Natural killer cell (primary cell): ENCODE measurements at regions not wholly inside any gene's neighbourhood (a gene's known extent, or its start where the extent isn't known, plus 50 kb on each side); places are given as distances from the start of the nearest gene placed in this dataset.

ENCODE experiments used
- ATAC-seq, 3 donors: fragments of 150-1000 bp in 2 of 3; fragments of 200-7000 bp in 1 of 3; cut with Tn5 transposase; 1 replicate in 1 of 3; 2 replicates in 2 of 3; pipeline ENCODE4 v1.10.0; 2021; ENCODE audit warnings: mild to moderate bottlenecking in 2 of 3, moderate library complexity in 2 of 3
- DNase-seq, 2 donors: peaks; one replicate each; pipeline versions ENCODE4 v3.0.0 to v3.0.0-alpha.2; 2013 to 2021; ENCODE audit warnings: mixed read lengths in 1 of 2
- H3K27ac ChIP-seq: one replicate; pipeline ENCODE4 v1.5.1; 2013; ENCODE audit warnings: mild to moderate bottlenecking, low read length
- H3K27me3 ChIP-seq: one replicate; pipeline ENCODE4 v1.6.1; 2013; ENCODE audit warnings: low read length; ENCODE audit not compliant: control insufficient read depth, insufficient read depth
- H3K36me3 ChIP-seq: one replicate; pipeline ENCODE4 v1.6.1; 2013; ENCODE audit warnings: low read length; ENCODE audit not compliant: control insufficient read depth, insufficient read depth
- H3K4me1 ChIP-seq: one replicate; pipeline ENCODE4 v1.6.1; 2013; ENCODE audit warnings: low read length; ENCODE audit not compliant: control insufficient read depth, insufficient read depth
- H3K4me3 ChIP-seq: one replicate; pipeline ENCODE4 v1.5.1; 2013; ENCODE audit warnings: low read length
- H3K9me3 ChIP-seq: one replicate; pipeline ENCODE4 v1.6.1; 2013; ENCODE audit warnings: low read length; ENCODE audit not compliant: control insufficient read depth, insufficient read depth
- H3K27ac Mint-ChIP-seq, 2 donors: one replicate each; pipeline ENCODE4 v1.8.0; 2022; ENCODE audit warnings: mild to moderate bottlenecking in 2 of 2, mixed read lengths in 2 of 2, moderate library complexity in 1 of 2
- H3K27me3 Mint-ChIP-seq, 2 donors: one replicate each; pipeline ENCODE4 v1.8.0; 2022; ENCODE audit warnings: low read depth in 2 of 2, mixed read lengths in 2 of 2
- H3K36me3 Mint-ChIP-seq: one replicate; pipeline ENCODE4 v1.8.0; 2022; ENCODE audit warnings: mixed read lengths
- H3K4me1 Mint-ChIP-seq, 2 donors: one replicate each; pipeline ENCODE4 v1.8.0; 2022; ENCODE audit warnings: mixed read lengths in 2 of 2
- H3K4me3 Mint-ChIP-seq: one replicate; pipeline ENCODE4 v1.8.0; 2022; ENCODE audit warnings: mild to moderate bottlenecking, moderate library complexity, mixed read lengths
- H3K9me3 Mint-ChIP-seq, 2 donors: one replicate each; pipeline ENCODE4 v1.8.0; 2022; ENCODE audit warnings: mixed read lengths in 2 of 2
- CTCF ChIP-seq: fragments of 200-600 bp; IDR thresholded peaks from one replicate; pipeline ENCODE4 v1.8.0; 2022; ENCODE audit warnings: antibody characterized with exemption
- WGBS: methylation state at CpG from one replicate; pipeline ENCODE4 v1.1.7; 2013; ENCODE audit warnings: missing lambda C conversion rate; ENCODE audit not compliant: insufficient coverage; 5-methylcytosine and 5-hydroxymethylcytosine counted together
- intact Hi-C: fragments of 100-400 bp; cut with micrococcal nuclease; formaldehyde crosslinking; loops from one replicate; pipeline ENCODE4 v1.14.2; 2022

GRCh38 chr18:27263369-27263768 lies 78.3 kb upstream of the CHST9 start:
- intact Hi-C loops = no loop called here
- H3K9me3 ChIP-seq = peaks cover 12% of the 10 kb centered on the region
- 62% methylated on average over 1 of the region's 1 CpG for WGBS
- Mint-ChIP-seq H3K36me3 (no peaks in the 10 kb centered on the region), H3K4me3 (no peak overlapping the region), H3K4me1 (no peaks in the 10 kb centered on the region), H3K9me3 (peaks cover 5 to 12% of the 10 kb centered on the region in 2 donors), H3K27me3 (no peaks in the 10 kb centered on the region), H3K27ac (no peak overlapping the region)
- H3K27ac ChIP-seq = no peak overlapping the region
- no peaks in the 10 kb centered on the region for H3K27me3 ChIP-seq
- H3K4me1 ChIP-seq = no peaks in the 10 kb centered on the region
- no peak overlapping the region for H3K4me3 ChIP-seq
- ATAC-seq = no peak
- no peak for TF ChIP-seq CTCF
- no peak for DNase-seq
- H3K36me3 ChIP-seq = no peaks in the 10 kb centered on the region

GRCh38 chr18:27261769-27262549 lies 76.9 kb upstream of the CHST9 start:
- DNase-seq (no peak), ATAC-seq (no peak)
- Mint-ChIP-seq H3K27ac (no peak overlapping the region), H3K4me1 (no peaks in the 10 kb centered on the region), H3K36me3 (no peaks in the 10 kb centered on the region), H3K27me3 (no peaks in the 10 kb centered on the region), H3K4me3 (no peak overlapping the region), H3K9me3 (peaks cover 5 to 12% of the 10 kb centered on the region in 2 donors)
- no peak for TF ChIP-seq CTCF
- Histone ChIP-seq H3K4me3 (no peak overlapping the region), H3K4me1 (no peaks in the 10 kb centered on the region), H3K27me3 (no peaks in the 10 kb centered on the region), H3K27ac (no peak overlapping the region), H3K9me3 (peaks cover 12% of the 10 kb centered on the region), H3K36me3 (no peaks in the 10 kb centered on the region)
- intact Hi-C loops = no loop called here

- Mint-ChIP-seq H3K27ac (no peak overlapping the region), H3K9me3 (peaks cover 5 to 10% of the 10 kb centered on the region in 2 donors), H3K27me3 (no peaks in the 10 kb centered on the region), H3K4me3 (no peak overlapping the region), H3K36me3 (no peaks in the 10 kb centered on the region), H3K4me1 (no peaks in the 10 kb centered on the region)
- Histone ChIP-seq H3K9me3 (no peaks in the 10 kb centered on the region), H3K27ac (no peak overlapping the region), H3K4me3 (no peak overlapping the region), H3K27me3 (no peaks in the 10 kb centered on the region), H3K4me1 (no peaks in the 10 kb centered on the region), H3K36me3 (no peaks in the 10 kb centered on the region)
- ATAC-seq (no peak), DNase-seq (no peak)
- intact Hi-C loops = no loop called here
- WGBS = no CpG with 5 or more reads among the region's 1 CpG
- TF ChIP-seq CTCF = no peak
Observed at GRCh38 chr18:27253571-27253970, 68.5 kb upstream of the CHST9 start.

GRCh38 chr18:27250471-27250870 lies 65.4 kb upstream of the CHST9 start:
- no peaks in the 10 kb centered on the region for H3K27me3 Mint-ChIP-seq
- 100% methylated on average over 1 of the region's 2 CpGs for WGBS
- Histone ChIP-seq H3K9me3 (no peaks in the 10 kb centered on the region), H3K27ac (no peak overlapping the region), H3K36me3 (no peaks in the 10 kb centered on the region), H3K4me1 (no peaks in the 10 kb centered on the region), H3K27me3 (no peaks in the 10 kb centered on the region), H3K4me3 (no peak overlapping the region)
- intact Hi-C loops = no loop called here
- no peak overlapping the region for H3K4me3 Mint-ChIP-seq
- no peaks in the 10 kb centered on the region for H3K4me1 Mint-ChIP-seq
- H3K9me3 Mint-ChIP-seq = peaks cover 16 to 20% of the 10 kb centered on the region in 2 donors
- no peak for ATAC-seq
- TF ChIP-seq CTCF = no peak
- DNase-seq = no peak
- H3K27ac Mint-ChIP-seq = no peak overlapping the region
- H3K36me3 Mint-ChIP-seq = no peaks in the 10 kb centered on the region
